Stomach (tissue), 8 donors: ENCODE measurements at regions not wholly inside any gene's neighbourhood (a gene's known extent, or its start where the extent isn't known, plus 50 kb on each side); places are given as distances from the start of the nearest gene placed in this dataset.
"Not testable (repeated sequence)": the region's sequence is repeated elsewhere in the genome, so short reads cannot be mapped to it uniquely, and the experiment has no call there.

ENCODE experiments used
- DNase-seq, 2 donors: peaks; one replicate each; pipeline versions ENCODE4 v3.0.0 to v3.0.0-alpha.2; 2013 to 2019
- H3K27ac ChIP-seq, 5 donors: fragments of 200-600 bp in 4 of 5; sonication (generic) in 4 of 5; one replicate each; pipeline ENCODE4 v1.5.1; 2013 to 2019; ENCODE audit warnings: mild to moderate bottlenecking in 1 of 5, moderate library complexity in 1 of 5
- H3K27me3 ChIP-seq, 3 donors: fragments of 200-600 bp; sonication (generic); one replicate each; pipeline ENCODE4 v1.5.1; 2017 to 2019; ENCODE audit warnings: mixed run types in 1 of 3
- H3K36me3 ChIP-seq, 4 donors: fragments of 200-600 bp; sonication (generic); 1 replicate in 3 of 4; 2 replicates in 1 of 4; pipeline ENCODE4 v1.5.1; 2016 to 2019
- H3K4me1 ChIP-seq, 4 donors: fragments of 200-600 bp; sonication (generic); one replicate each; pipeline ENCODE4 v1.5.1; 2016 to 2019
- H3K4me3 ChIP-seq, 4 donors: fragments of 200-600 bp; sonication (generic) in 3 of 4; one replicate each; pipeline ENCODE4 v1.5.1; 2016 to 2019; ENCODE audit warnings: mild to moderate bottlenecking in 1 of 4
- H3K9me3 ChIP-seq, 4 donors: fragments of 200-600 bp; sonication (generic); one replicate each; pipeline ENCODE4 v1.5.1; 2016 to 2019
- EP300 ChIP-seq: sonication (generic); formaldehyde crosslinking; IDR thresholded peaks from one replicate; pipeline ENCODE4 v1.6.1; 2017; ENCODE audit warnings: antibody characterized with exemption
- POLR2A ChIP-seq, 4 donors: fragments of 450-650 bp; IDR thresholded peaks; one replicate each; pipeline ENCODE4 v1.6.1; 2016; ENCODE audit warnings: antibody characterized with exemption in 4 of 4, control low read depth in 2 of 4, mild to moderate bottlenecking in 1 of 4, moderate library complexity in 1 of 4
- POLR2AphosphoS5 ChIP-seq, 3 donors: sonication (generic); formaldehyde crosslinking; IDR thresholded peaks; one replicate each; pipeline ENCODE4 v1.6.1; 2016; ENCODE audit warnings: antibody characterized with exemption in 3 of 3
- WGBS, 5 donors: extraction: QIAGEN DNeasy Blood & Tissue Kit in 3 of 5; methylation state at CpG; one replicate each; pipeline versions ENCODE4 v1.1.5 to v1.1.7; 2013 to 2018; 5-methylcytosine and 5-hydroxymethylcytosine counted together
- intact Hi-C: fragments of 100-400 bp; cut with DNase I; formaldehyde crosslinking; loops from one replicate; pipeline ENCODE4 v1.15.1; 2023; ENCODE audit warnings: low total_unique reads
- TF ChIP-seq, protein P1 (sequence below), 7 experiments: fragments of 450-650 bp in 4 of 7; fragments of 200-600 bp in 3 of 7; sonication (generic) in 3 of 7; IDR thresholded peaks; one replicate each; pipeline ENCODE4 v1.5.1; 2016 to 2019; ENCODE audit warnings: antibody characterized with exemption in 7 of 7, control low read depth in 2 of 7, mild to moderate bottlenecking in 1 of 7
- donor health status: healthy with polysubstance abuse.
- donor health status: Bipolar disorder and iron deficiency.
- donor health status: healthy.

DNA sequence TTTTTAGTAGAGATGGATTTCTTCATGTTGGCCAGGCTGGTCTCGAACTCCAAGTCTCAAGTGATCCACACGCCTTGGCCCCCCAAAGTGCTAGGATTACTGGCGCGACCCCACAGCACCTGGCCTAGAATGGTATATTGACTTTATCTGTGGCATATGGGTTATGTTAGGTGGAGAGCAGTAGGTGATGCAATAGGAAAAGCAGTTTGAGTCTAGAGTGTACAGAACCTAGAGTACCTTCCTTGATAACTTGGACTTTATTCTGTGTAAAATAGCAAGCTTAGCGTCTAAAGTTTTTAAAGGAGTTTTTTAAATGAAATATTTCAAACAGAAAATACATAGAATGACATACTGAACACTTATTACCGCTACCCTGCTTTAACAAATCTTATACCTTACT lies 139.5 kb upstream of the XIST start:
- H3K9me3 ChIP-seq: no peaks in the 10 kb centered on the region
- no peak overlapping the region for H3K27ac ChIP-seq
- no peaks in the 10 kb centered on the region for H3K27me3 ChIP-seq
- intact Hi-C loops: no loop called here
- H3K4me1 ChIP-seq: peaks cover 0 to 5% (median 0%) of the 10 kb centered on the region in 4 donors
- no peak overlapping the region for H3K4me3 ChIP-seq
- WGBS, 5 donors: 94 to 99% (median 98%) methylated on average over 6 of the region's 6 CpGs
- peaks cover 0 to 40% (median 24%) of the 10 kb centered on the region in 4 donors for H3K36me3 ChIP-seq
- TF ChIP-seq POLR2AphosphoS5 (IDR thresholded peaks at IDR 0.05) (no peak), POLR2A (IDR thresholded peaks at IDR 0.05) (no peak), EP300 (no peak)
- TF ChIP-seq, protein P1, sequence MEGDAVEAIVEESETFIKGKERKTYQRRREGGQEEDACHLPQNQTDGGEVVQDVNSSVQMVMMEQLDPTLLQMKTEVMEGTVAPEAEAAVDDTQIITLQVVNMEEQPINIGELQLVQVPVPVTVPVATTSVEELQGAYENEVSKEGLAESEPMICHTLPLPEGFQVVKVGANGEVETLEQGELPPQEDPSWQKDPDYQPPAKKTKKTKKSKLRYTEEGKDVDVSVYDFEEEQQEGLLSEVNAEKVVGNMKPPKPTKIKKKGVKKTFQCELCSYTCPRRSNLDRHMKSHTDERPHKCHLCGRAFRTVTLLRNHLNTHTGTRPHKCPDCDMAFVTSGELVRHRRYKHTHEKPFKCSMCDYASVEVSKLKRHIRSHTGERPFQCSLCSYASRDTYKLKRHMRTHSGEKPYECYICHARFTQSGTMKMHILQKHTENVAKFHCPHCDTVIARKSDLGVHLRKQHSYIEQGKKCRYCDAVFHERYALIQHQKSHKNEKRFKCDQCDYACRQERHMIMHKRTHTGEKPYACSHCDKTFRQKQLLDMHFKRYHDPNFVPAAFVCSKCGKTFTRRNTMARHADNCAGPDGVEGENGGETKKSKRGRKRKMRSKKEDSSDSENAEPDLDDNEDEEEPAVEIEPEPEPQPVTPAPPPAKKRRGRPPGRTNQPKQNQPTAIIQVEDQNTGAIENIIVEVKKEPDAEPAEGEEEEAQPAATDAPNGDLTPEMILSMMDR (IDR thresholded peaks at IDR 0.05): no peak
- DNase-seq: no peak

DNA sequence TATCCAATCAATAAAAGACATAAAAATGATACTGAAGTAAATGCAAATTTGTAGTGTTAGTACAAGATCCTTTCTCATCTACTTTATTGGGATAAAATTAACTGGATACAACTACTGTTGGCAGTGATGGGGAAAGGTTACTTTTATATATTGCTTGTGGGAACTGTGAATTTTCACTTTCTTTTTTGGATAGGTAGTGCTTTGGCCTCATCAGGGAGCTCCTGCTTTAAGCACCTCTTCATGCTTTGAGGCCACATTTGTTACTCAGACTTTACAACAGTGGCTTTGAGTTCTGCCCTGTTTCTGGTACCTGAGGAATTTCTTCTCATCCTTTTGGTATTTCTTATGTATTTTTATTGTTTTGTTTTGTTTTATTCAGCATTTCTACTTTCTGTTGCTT lies 134.7 kb upstream of the XIST start:
- no peaks in the 10 kb centered on the region for H3K27me3 ChIP-seq
- no peak overlapping the region for H3K27ac ChIP-seq

DNA sequence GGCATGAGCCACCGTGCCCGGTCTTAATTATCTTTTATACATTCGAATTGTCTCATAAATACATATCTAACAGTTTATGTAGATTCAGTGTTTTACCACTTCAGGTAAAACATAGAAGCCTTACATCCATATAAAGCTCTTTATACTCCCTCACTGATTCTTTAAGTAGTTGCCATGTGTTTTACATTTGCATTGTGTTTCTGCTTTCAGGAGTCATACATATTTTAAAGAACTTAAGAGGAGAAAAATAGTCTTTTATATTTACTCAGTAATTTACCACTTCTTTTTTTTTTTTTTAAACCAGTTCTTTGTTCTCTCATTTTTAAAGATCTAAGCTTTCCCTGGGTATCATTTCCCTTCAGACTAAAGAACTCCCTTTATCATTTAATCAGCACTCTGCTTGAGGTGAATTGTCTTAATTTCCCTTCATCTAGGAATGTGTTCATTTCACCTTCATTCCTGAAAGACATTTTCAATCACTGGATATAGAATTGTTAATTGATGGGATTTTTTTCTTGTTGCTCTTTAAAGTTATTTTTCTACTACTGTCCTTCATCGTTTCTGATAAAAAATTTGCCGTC lies 127.1 kb upstream of the XIST start:
- peaks cover 0 to 15% (median 4%) of the 10 kb centered on the region in 4 donors for H3K36me3 ChIP-seq
- no peak for DNase-seq
- H3K27me3 ChIP-seq: no peaks in the 10 kb centered on the region
- WGBS, 5 donors: 66 to 90% (median 72%) methylated on average over 5 of the region's 5 CpGs
- H3K27ac ChIP-seq: no peak overlapping the region
- intact Hi-C loops: no loop called here
- no peaks in the 10 kb centered on the region for H3K9me3 ChIP-seq
- peaks cover 0 to 15% (median 0%) of the 10 kb centered on the region in 4 donors for H3K4me1 ChIP-seq
- TF ChIP-seq POLR2AphosphoS5 (IDR thresholded peaks at IDR 0.05): no peak
- TF ChIP-seq POLR2A (IDR thresholded peaks at IDR 0.05): no peak
- TF ChIP-seq, protein P1 (IDR thresholded peaks at IDR 0.05): no peak
- H3K4me3 ChIP-seq: no peak overlapping the region

More for the DNA sequence above, 134.7 kb upstream of the XIST start:
- H3K36me3 ChIP-seq: peaks cover 0 to 24% (median 10%) of the 10 kb centered on the region in 4 donors
- no peak overlapping the region for H3K4me3 ChIP-seq
- TF ChIP-seq, protein P1 (IDR thresholded peaks at IDR 0.05): no peak
- TF ChIP-seq POLR2A (IDR thresholded peaks at IDR 0.05) (no peak), POLR2AphosphoS5 (IDR thresholded peaks at IDR 0.05) (no peak), EP300 (no peak)
- H3K4me1 ChIP-seq: peaks cover 0 to 5% (median 0%) of the 10 kb centered on the region in 4 donors
- DNase-seq: no peak
- H3K9me3 ChIP-seq: no peaks in the 10 kb centered on the region
- intact Hi-C loops: no loop called here

DNA sequence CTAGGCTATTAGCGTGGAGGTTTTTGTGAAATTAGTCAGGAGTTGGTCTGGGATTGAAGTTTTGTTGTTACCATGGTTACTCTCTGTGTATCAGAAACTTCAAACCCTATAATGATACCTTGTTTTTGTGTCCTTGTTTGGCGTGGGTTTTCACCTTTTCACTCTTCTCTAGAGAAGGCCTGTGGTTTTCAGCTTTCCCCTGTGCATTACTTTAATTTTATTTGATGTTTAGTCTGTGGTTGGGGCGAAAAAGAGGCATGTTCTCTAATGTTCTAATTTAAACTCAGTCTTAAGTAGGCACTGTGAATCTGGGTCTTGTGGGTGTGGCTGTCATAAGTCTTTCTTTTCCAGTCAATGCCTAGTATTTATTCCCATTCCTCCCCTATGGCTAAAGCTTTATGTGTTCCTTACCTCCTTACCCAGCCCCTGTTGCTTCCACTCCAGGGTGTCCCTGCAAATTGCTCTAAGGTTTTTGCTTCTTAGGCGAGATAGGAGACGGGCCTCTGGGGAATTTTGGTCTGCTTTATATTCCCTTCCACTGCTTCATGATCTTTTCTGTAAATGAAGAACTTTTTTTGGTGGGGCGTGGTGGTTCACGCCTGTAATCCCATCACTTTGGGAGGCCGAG lies 125.1 kb upstream of the XIST start:
- H3K4me3 ChIP-seq: no peak overlapping the region
- no peaks in the 10 kb centered on the region for H3K27me3 ChIP-seq
- 78 to 92% (median 89%) methylated on average over 5 to 8 of the region's 8 CpGs for WGBS, 5 donors
- peaks cover 0 to 15% (median 0%) of the 10 kb centered on the region in 4 donors for H3K4me1 ChIP-seq
- peak in 1 of 2 donors; percentile 33 for DNase-seq
- TF ChIP-seq, protein P1 (IDR thresholded peaks at IDR 0.05): no peak
- TF ChIP-seq EP300 (no peak), POLR2AphosphoS5 (IDR thresholded peaks at IDR 0.05) (no peak), POLR2A (IDR thresholded peaks at IDR 0.05) (no peak)
- intact Hi-C loops: no loop called here
- H3K9me3 ChIP-seq: no peaks in the 10 kb centered on the region
- peaks cover 0 to 3% (median 0%) of the 10 kb centered on the region in 4 donors for H3K36me3 ChIP-seq
- no peak overlapping the region for H3K27ac ChIP-seq

DNA sequence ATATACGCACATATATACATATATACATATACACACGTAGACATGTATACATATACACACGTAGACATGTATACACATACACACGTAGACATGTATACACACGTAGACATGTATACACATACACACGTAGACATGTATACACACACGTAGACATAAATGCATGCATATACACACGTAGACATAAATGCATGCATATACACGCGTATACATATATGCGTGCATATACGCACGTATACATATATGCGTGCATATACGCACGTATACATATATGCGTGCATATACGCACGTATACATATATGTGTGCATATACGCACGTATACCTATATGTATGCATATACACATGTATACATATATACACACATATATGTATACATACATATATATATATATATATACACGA lies 114.9 kb upstream of the XIST start:
- 71 to 98% (median 96%) methylated on average over 22 of the region's 22 CpGs for WGBS, 5 donors
- DNase-seq, H3K4me3 ChIP-seq, H3K27ac ChIP-seq, intact Hi-C loops, H3K27me3 ChIP-seq, H3K9me3 ChIP-seq: not testable (repeated sequence)
- H3K4me1 ChIP-seq: peaks cover 0 to 32% (median 3%) of the 10 kb centered on the region in 4 donors
- peaks cover 0 to 23% (median 8%) of the 10 kb centered on the region in 4 donors for H3K36me3 ChIP-seq
